GM21381 (cell line): ENCODE measurements at regions not wholly inside any gene's neighbourhood (a gene's known extent, or its start where the extent isn't known, plus 50 kb on each side); places are given as distances from the start of the nearest gene placed in this dataset.

Experiments
- ATAC-seq: cut with Tn5 transposase; IDR thresholded peaks from one replicate; pipeline ENCODE4 v1.9.1; 2021; ENCODE audit warnings: mild to moderate bottlenecking, moderate library complexity; ENCODE audit not compliant: unreplicated experiment

DNA sequence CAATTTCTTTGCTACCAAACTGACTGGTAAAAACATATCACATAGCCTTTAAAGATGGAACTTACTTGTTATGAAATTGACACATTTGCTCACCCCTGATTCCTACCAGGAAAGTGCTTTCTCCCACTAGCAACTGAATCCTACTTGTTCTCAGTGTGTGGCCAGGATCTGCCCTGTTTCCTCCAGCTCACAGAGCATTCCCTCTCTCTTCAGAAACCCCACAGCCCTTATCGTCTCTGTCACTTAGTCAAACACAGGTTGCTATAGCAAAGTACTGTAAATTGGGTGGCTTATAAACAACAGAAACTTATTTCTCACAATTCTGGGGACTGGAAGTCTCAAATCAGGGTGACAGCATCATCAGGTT, 265.2 kb upstream of the BOD1L1 start:
- no peak for ATAC-seq

DNA sequence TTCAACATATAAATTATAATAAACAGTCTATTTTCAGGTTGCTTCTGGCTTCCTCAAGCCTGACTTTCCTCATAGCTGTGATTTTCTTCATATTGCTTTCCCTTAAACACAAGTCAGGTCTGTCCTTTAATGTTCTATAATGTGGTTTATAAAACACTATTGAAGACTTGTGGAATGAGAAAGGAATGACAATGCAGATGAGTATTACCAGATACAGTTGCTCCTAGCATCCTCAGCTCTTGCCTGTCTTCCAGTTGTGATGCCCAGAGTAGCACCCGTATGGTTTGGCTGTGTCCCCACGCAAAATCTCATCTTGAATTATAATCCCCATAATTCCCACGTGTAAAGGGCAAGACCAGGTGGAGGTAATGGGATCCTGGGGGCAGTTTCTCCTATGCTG, 265.7 kb upstream of the BOD1L1 start:
- ATAC-seq = no peak

DNA sequence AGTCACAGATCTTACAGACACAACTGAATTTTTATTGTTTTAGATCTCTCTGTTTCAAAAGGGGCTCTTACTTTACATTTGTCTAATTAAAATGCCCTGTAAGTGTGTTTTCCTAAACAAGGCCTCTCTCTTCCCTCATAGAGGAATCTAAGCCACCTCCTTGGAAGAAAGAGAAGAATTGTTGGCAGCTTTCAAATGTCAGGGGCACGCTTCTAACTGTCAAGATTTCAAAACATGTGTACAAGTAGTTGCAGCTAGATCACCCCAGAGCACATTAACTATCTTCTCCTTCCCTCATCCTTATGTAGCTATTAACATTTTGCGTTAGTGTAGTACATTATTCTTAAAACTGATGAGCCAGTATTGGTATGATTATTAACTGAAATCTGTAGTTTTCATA, 266.5 kb upstream of the BOD1L1 start:
- no peak for ATAC-seq

DNA sequence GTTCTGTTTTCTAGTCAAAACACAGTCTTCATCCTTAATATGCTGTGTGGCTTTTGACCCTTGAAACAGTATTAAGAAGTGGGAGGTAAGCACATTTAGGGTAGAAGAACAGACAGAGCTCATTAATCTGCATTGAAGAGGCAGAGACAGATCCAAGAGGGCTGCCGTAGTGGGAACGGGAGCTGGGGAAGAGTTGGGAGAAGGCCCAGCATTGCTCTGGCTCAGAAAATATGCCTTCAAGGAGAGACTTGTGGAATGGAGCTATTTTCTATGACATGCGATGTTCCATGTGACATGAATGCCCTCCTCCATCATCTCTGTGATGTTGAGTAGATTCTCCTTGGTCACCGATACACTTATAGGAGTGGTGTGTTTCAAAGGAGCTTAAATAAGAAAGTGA, 273.3 kb upstream of the BOD1L1 start:
- no peak for ATAC-seq

DNA sequence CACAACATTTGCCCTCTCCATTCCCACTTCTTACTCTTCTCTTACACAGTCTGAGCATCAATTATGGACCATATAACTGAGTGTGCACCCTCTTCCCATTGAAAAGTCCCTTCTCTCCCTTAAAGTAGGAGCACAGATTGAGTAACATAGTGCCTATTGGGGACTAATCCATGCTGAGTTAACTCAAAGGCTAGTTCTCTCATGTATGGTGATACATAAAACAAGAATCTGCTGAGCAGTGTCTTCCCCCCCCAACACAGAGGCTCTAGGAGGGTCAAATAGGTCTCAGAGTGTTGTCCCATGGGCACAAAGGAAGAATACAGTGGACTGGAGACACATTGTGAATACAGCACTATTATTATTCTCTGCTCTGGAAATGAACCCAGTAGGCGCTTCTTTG, 274.6 kb upstream of the BOD1L1 start:
- no peak for ATAC-seq

DNA sequence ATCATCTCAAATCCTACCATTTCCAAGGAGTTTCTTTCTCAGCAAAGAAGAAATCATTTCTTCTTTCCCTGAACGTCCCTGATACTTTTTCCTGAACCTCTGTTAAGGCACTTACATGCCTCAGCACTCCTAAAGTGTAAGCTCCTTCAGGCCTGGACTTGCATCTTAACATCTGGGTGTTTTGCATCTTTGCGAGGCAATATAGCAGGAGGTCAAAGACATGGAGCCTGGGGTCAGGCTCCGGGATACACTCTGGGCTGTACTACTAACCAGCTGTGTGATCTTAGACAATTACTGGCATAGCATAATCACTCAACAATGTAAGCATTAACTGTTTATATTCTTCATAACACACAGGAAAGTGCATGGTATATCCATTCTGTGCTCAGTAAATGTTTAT, 275.5 kb upstream of the BOD1L1 start:
- ATAC-seq = no peak

DNA sequence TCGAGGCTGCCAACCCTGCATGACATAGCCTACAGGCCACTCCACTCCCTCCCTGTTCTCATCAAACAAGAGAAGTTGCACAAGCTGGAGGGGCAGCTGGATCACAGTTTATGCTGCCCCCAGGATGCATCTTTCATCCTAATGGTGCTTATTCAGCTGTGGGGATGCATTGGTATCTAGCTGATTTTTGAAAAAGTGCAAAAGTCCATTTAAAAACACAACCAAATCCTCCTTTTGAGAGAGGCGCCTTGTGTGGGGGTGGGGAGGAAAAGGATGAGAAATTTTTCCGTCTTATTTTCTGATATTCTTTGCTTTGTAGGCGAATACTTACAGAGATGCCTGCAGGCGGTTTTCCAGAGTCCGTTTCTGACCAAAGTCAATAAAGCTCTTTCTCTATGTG, 276.4 kb upstream of the BOD1L1 start:
- no peak for ATAC-seq

DNA sequence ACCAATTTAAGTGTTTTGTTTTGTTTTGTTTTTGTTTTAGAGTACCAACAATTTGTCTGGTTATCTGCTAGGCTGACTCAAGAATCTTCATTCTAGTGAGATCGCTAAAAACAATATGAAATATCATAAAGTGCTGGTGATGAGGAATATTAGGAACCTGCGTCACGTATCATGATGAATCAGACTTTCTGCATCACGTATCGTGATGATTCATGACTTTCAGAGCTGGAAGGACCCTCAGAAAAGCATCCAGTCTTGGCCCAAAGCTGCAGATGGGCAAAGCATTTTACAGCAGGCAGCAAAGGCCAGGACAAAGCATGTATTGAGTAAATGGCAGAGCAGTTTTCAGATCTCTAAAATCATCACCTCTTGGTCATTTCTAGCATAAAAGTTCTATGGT, 278.0 kb upstream of the BOD1L1 start:
- ATAC-seq = no peak

DNA sequence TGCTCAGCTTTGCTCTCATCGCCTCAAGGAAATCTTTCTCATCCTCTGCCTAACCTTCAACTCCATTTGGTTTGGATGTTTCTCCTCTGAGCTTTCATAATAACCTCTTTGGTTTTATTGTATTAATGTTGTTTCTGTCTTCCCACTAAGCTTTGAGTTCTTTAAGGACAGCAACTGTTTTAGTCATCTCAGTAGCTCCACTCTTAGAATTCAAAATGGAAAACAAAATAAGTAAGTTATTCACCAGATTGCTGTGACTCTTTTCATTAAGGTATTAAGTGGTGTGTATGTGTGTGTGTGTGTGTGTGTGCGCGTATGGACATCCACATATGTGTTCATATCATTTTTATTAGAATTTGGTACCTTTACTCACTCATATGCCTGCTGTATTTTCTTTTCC, 279.2 kb upstream of the BOD1L1 start:
- no peak for ATAC-seq

DNA sequence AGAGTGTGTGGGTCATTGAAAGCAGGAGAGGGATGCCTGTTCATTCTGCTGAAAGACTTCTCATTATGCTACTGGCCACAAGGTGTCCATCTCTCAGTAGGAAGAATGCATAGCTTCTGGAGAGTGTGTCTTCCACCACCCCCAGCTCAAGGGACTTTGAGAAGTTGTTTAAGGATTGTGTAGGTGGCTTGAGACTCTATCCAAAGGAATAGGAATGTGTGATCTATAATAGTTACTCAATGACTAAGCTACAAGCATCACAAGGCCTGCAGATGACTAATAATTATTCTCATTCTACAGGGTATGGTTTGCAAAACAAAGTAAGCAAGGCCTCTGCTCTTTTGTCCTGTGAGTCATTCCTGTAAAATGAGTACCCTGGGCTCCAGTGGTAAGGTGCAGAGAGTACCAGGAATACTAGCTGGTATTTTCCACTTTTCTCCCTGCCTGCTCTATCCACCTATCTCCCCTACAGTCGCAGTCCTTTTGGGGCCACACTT, 279.8 kb upstream of the BOD1L1 start:
- no peak for ATAC-seq

DNA sequence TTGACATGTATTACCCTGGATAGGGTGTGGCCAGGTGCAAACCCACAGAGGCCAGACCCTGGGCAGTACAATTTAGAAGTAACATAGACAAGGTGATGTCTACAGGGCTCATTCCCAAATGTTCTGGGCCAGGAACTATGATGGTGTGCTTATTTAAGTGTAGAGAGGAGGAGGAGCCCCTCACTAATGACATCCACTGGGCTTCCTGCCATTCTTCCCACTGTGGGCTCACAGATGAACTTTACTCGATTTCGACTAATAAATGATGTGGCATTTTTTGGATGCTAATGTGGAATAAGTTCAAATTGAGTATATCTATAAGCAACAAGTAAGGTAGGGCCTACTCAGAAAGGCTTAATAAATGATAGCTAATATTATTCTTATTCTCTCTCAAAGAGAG, 280.9 kb upstream of the BOD1L1 start:
- ATAC-seq = no peak

DNA sequence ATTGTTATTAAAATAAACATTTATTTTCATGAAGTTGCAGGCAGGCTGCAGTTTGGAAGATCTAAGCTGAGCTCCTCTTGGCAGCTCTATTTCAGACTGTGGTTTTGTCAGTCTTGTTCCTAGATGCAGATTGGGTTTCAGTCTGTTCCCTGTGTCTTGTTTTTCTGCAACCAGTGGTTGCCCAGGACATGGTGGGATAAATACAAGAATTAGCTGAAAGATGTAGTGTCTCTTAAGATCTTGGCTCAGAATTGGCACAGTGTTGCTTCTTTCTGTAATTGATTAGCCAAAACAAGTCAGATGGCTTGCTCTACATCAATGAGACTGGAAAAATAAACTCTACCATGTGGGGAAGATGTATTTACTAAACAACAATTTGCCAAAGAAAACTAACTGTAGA, 283.0 kb upstream of the BOD1L1 start:
- ATAC-seq = no peak

DNA sequence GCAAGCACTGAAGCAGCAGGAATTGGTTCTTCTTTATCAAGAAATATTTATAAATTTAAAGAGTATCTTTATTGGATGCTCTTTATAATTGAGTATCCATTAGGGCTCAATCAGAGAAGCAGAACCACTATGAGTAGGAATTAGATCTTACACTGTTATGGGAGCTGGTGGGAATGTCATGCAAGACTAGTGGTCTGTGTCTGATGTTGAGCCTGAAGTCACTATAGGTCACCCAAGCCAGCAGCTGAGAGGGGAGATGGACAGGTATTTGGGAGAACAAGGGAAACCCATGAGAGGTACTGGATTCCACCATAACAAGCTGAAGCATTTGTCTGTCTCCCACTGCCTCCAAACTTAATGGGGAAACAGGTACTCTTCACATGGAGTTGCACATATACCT, 283.7 kb upstream of the BOD1L1 start:
- no peak for ATAC-seq

DNA sequence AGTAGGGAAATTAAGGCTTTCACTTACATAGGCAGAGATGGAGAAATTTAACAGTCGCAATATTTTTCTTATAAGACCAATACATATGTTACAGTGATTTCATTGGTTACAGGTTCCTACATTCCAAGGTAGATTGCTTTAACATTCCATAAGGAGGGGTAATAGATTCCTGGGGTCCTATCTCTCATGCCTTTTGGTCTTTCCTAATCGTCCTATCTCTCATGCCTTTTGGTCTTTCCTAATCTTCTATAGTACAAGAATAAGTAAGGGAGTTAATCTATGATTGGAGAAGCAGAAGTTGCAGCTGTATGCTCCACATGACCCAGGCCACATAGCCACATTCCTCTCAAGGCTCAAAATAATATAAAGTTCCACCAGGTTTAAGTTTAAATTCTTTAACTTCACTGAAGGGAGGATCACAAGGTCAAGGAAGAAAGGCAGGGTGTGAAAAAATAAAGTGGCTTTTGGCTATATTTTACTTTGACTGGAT, 285.0 kb upstream of the BOD1L1 start:
- no peak for ATAC-seq

DNA sequence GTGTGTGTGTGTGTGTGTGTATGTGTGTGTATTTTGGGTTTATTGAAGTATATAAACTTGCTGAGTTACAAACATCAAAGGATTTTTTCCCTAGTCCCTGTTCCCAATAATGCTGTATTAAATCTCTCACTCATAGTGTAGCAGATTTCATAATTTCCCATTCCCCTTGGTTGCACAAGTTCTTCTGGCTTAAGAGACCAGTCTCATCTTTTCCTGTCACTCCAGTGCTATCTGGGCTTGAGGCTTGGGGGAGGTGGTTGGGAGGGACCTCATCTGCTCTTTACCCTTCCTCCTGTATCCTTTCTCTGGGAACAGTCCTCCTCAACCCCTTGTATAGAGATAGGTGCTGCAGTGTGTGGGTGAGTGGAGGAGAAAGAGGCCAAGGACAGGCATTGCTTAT, 285.4 kb upstream of the BOD1L1 start:
- no peak for ATAC-seq

DNA sequence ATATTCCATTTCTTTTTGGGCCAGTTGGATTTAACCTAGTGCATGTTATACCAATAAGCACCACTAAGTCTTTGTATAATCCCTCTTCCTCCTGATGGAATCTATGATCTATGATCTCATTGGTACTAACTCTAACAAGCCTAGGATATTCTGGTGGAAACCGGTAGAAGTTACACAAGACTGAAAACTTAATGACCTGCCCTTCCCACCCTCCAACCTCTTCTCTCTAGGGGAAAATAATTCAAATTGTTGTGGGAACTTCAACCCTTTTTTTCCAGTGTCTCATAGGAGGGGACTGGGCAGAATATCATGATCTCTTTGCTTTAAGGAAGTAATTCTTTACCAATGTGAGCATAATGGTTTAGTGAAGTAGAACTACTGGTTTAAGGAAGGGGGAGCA, 289.5 kb upstream of the BOD1L1 start:
- ATAC-seq = no peak

DNA sequence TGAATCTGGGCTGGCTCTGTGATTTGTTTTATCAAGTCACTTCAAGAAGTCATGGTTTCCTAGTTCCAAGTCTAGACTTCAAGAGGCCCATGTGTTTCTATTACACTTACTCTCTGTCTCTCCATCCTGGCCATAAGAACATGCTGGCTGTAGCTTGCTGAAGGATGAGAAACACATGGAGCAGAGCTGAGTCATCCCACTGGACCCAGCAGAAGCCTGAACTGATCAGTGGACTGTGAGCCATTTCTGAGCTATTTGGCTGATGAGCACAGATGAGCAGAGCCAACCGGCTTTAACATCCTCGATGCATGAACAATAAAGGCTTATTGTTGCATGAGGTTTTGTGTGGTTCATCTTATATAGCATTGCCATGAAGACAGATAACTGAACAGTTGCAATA, 290.6 kb upstream of the BOD1L1 start:
- ATAC-seq = no peak

DNA sequence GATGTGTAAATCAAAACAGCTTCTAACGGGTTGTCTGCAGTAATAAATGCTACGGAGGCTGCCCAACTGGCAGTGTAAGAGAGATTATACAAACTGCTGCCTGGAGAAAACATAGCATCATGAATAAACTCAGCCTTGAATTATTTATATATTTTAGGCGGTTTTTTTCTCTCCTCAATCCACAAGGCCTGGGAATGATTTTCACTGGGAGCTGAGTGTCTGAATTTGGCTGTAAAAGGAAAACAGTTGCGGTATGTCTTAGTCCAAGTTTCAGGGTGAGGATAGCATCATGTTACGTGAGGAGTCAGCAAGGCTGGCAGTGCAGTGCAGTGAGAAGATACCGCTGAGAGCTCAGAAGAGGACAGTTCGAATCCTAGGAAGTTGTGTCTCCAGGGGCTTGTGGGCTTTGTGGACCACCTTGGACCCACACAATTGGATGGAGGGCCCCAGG, 291.5 kb upstream of the BOD1L1 start:
- no peak for ATAC-seq

DNA sequence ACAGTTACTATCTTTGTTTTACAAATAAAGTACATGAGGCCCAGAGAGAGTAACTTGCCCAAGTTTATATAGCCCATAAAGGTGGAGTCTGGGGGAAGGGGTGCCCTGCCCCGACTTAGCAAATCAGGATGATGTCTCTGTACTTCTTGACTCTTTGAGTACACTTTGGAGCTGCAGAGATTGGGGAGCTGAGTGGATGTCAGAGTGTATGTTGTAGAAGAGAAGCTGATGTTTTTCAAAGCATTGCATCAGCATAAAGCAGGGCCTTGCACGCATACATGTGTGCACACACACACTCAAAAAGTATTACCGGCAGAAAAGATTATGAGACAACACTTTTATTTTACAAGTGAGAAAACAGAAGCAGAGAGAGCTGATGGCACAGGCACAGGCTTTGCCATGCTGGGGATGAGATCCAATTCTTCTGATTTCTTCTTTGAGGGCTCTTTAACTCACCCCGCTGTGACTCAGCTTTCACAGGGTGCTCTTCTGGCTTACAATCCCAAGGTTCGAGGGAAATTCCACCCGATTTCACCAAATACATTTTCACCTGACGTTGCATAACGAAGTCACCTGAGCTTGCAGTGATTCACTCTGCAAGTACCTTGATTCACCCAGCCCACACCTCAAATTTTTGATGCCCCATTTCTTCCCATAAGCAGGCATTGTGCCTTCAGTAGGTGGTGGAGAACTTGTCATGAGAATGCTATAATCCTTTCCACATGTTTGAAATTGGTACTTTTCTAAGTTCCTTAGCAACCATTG, 292.8 kb upstream of the BOD1L1 start:
- no peak for ATAC-seq

DNA sequence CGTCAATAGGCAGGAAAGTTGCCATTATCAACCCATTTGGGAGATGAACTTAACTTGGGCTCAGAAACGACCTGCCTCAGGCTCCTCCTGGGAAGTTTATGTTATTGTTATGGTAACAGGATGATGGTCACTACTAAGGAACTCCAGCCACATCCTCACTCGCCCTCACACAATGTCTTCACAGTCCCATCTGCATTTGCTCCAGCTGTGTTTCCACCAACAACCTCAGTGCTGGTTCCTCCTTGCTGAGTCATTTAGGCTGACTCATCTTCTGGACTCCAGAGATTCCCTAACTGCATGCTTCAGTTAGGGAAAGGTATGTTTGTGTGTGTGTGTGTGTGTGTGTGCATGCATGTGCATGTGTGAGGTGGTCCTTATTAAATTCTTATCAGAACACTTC, 293.4 kb upstream of the BOD1L1 start:
- ATAC-seq = no peak

DNA sequence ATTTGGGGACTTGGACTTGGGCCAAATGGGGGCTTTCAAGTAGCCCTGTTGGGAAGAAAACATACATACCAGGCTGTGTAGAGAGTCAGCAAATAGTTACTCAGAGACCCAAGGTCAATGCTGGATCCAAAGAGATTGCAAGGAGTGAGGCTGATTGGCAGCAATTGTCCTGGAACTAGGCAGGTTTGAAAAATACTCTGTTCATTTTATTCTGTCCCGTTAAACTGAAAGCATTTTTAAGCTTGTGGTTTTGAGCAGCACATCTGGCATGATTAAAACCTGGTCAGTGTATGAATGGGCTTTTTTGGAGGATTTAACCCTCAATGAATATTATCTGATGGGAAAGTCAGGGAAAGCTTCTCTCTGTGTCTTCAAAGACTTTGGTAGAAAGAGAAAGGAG, 294.3 kb upstream of the BOD1L1 start:
- ATAC-seq = no peak

DNA sequence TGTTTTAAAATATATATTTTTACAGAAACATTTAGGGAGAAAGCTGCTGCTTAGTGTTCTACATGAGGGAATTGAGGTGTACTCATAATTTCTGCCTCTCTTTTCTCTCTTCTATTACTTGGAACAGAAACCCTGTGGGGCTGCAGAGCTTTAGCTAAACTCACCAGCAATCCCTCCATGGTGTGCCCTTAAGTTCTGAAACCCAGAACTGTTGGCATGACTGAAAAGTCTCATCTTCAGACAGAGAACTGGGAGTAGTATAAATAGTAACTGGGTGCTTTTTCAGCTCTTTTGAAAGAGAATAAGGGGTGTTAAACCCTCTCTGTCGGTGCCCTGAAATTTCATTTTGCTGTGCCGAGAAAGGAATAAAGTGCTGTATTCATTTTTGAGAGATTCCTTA, 294.9 kb upstream of the BOD1L1 start:
- ATAC-seq = no peak
